NB4 (cell line): ENCODE measurements at regions not wholly inside any gene's neighbourhood (a gene's known extent, or its start where the extent isn't known, plus 50 kb on each side); places are given as distances from the start of the nearest gene placed in this dataset.
A peak's percentile ranks its signal among the peaks of the same experiment; 100 is the strongest.

Experiments used
- DNase-seq: peaks from one replicate; pipeline ENCODE4 v3.0.0; 2010; ENCODE audit warnings: low read depth
- H3K4me3 ChIP-seq: one replicate; pipeline ENCODE4 v1.5.1; 2011; ENCODE audit warnings: mild to moderate bottlenecking, low read depth, low read length, moderate library complexity
- CTCF ChIP-seq: IDR thresholded peaks from one replicate; pipeline ENCODE4 v1.5.1; 2012; ENCODE audit warnings: low read depth, low read length
- MAX ChIP-seq: IDR thresholded peaks from 2 replicates; pipeline ENCODE4 v1.6.1; 2011; ENCODE audit warnings: low read depth, low read length
- MYC ChIP-seq: IDR thresholded peaks from 2 replicates; pipeline ENCODE4 v1.6.1; 2011; ENCODE audit warnings: low read depth, low read length
- POLR2A ChIP-seq: IDR thresholded peaks from 2 replicates; pipeline ENCODE4 v1.6.1; 2011; ENCODE audit warnings: mild to moderate bottlenecking; ENCODE audit not compliant: insufficient read length; ENCODE audit errors: extremely low read depth

- no peak for DNase-seq
- TF ChIP-seq MYC = no peak
- TF ChIP-seq MAX = no peak
- no peak for TF ChIP-seq CTCF
- TF ChIP-seq POLR2A = no peak
- H3K4me3 ChIP-seq = no peak overlapping the region
Observed at GRCh38 chr1:36732015-36732356, 249.3 kb upstream of the CSF3R start.

- DNase-seq = peak; percentile 68
- TF ChIP-seq CTCF = peak; percentile 50
- TF ChIP-seq MAX = no peak
- no peak overlapping the region for H3K4me3 ChIP-seq
Observed at GRCh38 chr1:36731226-36732014, 248.7 kb upstream of the CSF3R start.

- TF ChIP-seq POLR2A = no peak
- no peak for TF ChIP-seq CTCF
- no peak for TF ChIP-seq MAX
- TF ChIP-seq MYC = no peak
- no peak for DNase-seq
- H3K4me3 ChIP-seq = no peak overlapping the region
Observed at GRCh38 chr1:36730599-36730998, 247.9 kb upstream of the CSF3R start.

GRCh38 chr1:36729716-36730510 lies 247.2 kb upstream of the CSF3R start:
- DNase-seq = peak; percentile 94
- TF ChIP-seq MYC (peak; percentile 37; the same call in 1 of the 2 replicates), POLR2A (no peak), MAX (peak; percentile 81)
- peak overlapping the region; percentile 23 for H3K4me3 ChIP-seq

- no peak for DNase-seq
- TF ChIP-seq CTCF (no peak), MYC (no peak), MAX (no peak), POLR2A (no peak)
Observed at GRCh38 chr1:36729289-36729688, 246.6 kb upstream of the CSF3R start.

GRCh38 chr1:36728846-36729245 lies 246.1 kb upstream of the CSF3R start:
- H3K4me3 ChIP-seq = no peak overlapping the region
- no peak for DNase-seq
- TF ChIP-seq CTCF = no peak
- TF ChIP-seq MYC = no peak
- TF ChIP-seq POLR2A = no peak
- no peak for TF ChIP-seq MAX

More at GRCh38 chr1:36729289-36729688, 246.6 kb upstream of the CSF3R start:
- H3K4me3 ChIP-seq = no peak overlapping the region
